C4-2B (cell line): ENCODE measurements at regions not wholly inside any gene's neighbourhood (a gene's known extent, or its start where the extent isn't known, plus 50 kb on each side); places are given as distances from the start of the nearest gene placed in this dataset.

Experiments
- H3K27ac ChIP-seq: fragments of 450-650 bp; 2 replicates; pipeline ENCODE4 v1.5.1; 2017
- ZFX ChIP-seq: fragments of 450-650 bp; IDR thresholded peaks from 2 replicates; pipeline ENCODE4 v1.6.1; 2017
- TF ChIP-seq, protein P1 (sequence below): fragments of 450-650 bp; conservative IDR thresholded peaks from 2 replicates; pipeline ENCODE4 v1.5.1; 2017; ENCODE audit warnings: mild to moderate bottlenecking

DNA sequence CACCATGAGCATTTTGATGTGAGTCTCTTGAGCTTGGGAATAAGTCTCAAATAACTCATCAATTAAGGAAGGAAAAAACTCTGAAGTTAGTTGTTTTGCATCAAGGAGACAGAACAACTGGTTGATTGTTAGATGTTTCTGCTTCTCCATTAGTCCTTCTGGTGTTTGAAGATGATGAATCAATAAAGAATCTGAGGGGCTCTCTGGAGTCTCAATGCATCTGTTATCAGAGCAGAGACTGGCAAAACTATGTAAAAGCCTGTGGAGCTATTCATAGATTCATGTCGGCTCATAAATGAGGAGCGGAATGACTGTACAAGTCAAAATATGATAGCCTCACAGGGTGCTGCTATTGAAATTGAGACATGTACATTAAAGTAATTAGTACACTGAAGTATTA, 73.3 kb upstream of the ZC3H11B start:
- H3K27ac ChIP-seq = no peak overlapping the region
- TF ChIP-seq ZFX = no peak
- TF ChIP-seq, protein P1, sequence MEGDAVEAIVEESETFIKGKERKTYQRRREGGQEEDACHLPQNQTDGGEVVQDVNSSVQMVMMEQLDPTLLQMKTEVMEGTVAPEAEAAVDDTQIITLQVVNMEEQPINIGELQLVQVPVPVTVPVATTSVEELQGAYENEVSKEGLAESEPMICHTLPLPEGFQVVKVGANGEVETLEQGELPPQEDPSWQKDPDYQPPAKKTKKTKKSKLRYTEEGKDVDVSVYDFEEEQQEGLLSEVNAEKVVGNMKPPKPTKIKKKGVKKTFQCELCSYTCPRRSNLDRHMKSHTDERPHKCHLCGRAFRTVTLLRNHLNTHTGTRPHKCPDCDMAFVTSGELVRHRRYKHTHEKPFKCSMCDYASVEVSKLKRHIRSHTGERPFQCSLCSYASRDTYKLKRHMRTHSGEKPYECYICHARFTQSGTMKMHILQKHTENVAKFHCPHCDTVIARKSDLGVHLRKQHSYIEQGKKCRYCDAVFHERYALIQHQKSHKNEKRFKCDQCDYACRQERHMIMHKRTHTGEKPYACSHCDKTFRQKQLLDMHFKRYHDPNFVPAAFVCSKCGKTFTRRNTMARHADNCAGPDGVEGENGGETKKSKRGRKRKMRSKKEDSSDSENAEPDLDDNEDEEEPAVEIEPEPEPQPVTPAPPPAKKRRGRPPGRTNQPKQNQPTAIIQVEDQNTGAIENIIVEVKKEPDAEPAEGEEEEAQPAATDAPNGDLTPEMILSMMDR = no peak

GRCh38 chr1:219682788-219683187, 69.9 kb upstream of the ZC3H11B start:
- H3K27ac ChIP-seq = no peak overlapping the region
- TF ChIP-seq, protein P1 = no peak
- no peak for TF ChIP-seq ZFX

GRCh38 chr1:219681876-219682275, 69.0 kb upstream of the ZC3H11B start:
- no peak overlapping the region for H3K27ac ChIP-seq
- TF ChIP-seq, protein P1 = no peak
- no peak for TF ChIP-seq ZFX

- TF ChIP-seq, protein P1 = no peak
- no peak for TF ChIP-seq ZFX
- no peak overlapping the region for H3K27ac ChIP-seq
These were observed 63.3 kb upstream of the ZC3H11B start for GRCh38 chr1:219676012-219676765.

DNA sequence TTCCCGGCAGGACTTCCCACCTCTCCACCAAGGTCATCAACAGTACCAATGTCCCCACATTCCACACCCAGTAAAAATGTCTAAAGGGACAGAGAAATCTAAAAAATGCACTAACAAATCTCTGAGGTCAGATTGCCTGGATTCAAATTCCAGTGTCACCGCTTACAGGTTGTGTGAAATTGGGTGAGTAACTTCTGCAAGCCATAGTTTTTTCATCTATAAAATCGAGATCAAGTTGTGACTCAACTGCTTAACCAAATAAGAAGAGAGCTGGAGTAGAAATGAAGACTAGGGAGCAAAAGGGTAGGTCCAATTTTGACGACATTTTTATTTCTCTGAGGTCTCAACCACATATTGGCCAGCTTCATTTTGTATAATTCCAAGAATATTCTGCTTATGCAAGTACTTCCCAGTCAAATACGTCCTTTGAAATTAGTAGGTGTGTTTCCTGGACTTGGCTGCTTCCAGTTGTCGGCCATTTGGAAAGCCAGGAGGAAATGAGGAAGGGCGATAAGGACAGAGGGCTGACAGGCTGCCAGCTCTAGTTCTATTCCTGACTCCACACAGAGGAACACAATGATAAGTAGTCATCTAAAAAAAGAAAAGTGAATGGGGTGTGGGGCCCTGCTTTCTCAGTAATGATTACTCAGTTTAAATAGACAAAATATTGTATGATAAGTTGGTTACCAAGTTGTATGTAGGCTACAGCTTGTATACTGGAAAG, 57.7 kb upstream of the ZC3H11B start:
- H3K27ac ChIP-seq = no peak overlapping the region

DNA sequence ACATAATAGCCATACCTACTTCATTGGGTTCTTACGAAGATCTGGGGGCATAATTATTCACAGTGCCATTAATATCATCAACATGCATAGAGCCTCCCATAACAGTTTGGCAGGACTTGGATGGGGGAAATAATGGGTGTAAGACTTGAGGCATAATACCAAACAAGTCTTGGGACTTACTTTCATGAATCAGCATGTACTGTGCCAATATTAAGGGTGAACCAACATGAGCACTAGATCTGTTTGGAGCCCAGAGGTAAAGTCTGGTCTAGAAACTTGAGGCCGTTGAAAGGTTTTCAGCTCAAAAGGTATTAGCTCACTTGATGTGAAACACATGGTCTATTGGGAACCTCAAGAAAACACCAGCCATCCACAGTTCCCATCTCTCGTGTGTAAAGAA, 56.7 kb upstream of the ZC3H11B start:
- H3K27ac ChIP-seq = no peak overlapping the region
- TF ChIP-seq, protein P1 = no peak
- no peak for TF ChIP-seq ZFX

More for the DNA sequence above, 57.7 kb upstream of the ZC3H11B start:
- no peak for TF ChIP-seq ZFX
- TF ChIP-seq, protein P1 = no peak

DNA sequence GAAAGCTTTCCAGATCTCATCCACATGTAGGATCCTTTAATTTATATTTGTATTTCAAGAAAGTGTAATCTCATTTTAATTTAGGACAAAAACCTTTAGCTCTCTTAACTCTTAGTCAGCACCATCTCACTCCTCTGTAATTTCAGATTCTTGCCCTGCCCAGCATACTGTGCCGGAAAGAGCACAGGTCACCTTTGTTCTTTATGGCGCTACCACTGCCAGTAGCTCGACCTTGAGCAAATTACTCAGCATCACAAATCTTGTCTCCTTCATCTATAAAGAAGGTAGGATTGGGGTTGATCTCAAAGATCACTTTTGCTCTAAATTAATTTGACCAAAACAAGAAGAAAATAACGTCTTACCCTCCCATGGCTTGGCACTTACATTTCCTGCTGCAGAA, 56.1 kb upstream of the ZC3H11B start:
- H3K27ac ChIP-seq = no peak overlapping the region
- no peak for TF ChIP-seq ZFX
- TF ChIP-seq, protein P1 = no peak
